ENCODE measurements at regions not wholly inside any gene's neighbourhood (a gene's known extent, or its start where the extent isn't known, plus 50 kb on each side); places are given as distances from the start of the nearest gene placed in this dataset.
"Not testable (repeated sequence)": the region's sequence is repeated elsewhere in the genome, so short reads cannot be mapped to it uniquely, and the experiment has no call there.

DNA sequence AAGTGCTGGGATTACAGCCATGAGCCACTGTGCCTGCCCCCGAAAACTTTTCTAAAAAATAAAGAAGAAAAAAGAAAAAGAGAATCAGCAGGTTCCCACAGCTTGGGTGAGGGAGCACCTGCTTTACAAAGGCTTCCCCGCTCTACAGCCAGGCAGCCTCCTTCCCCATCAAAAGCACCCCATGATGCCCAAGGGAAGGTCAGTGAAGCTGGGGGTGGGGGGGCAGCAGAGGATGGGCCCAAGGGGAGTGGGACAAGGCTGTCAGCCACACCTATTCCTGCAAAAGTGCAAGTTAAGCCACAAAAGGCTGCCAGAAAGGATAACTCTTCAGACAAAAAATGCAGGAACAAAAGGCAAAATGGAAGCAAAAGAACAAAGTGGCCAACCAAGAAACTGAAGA is 72.5 kb downstream of the FAM50B start:
- DNase-seq, result no peak

DNA sequence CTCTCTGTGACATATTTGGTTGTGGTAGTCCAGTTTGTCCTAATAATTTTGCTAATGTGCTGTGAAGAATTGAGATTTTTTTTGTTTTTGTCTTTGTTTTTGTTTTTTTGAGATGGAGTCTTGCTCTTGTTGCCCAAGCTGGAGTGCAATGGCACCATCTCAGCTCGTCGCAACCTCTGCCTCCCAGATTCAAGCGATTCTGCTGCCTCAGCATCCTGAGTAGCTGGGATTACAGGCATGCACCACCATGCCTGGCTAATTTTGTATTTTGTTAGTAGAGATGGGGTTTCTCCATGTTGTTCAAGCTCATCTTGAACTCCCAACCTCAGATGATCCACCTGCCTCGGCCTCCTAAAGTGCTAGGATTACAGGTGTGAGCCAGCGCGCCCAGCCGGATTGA is 73.4 kb downstream of the FAM50B start:
- not testable (repeated sequence) for DNase-seq

DNA sequence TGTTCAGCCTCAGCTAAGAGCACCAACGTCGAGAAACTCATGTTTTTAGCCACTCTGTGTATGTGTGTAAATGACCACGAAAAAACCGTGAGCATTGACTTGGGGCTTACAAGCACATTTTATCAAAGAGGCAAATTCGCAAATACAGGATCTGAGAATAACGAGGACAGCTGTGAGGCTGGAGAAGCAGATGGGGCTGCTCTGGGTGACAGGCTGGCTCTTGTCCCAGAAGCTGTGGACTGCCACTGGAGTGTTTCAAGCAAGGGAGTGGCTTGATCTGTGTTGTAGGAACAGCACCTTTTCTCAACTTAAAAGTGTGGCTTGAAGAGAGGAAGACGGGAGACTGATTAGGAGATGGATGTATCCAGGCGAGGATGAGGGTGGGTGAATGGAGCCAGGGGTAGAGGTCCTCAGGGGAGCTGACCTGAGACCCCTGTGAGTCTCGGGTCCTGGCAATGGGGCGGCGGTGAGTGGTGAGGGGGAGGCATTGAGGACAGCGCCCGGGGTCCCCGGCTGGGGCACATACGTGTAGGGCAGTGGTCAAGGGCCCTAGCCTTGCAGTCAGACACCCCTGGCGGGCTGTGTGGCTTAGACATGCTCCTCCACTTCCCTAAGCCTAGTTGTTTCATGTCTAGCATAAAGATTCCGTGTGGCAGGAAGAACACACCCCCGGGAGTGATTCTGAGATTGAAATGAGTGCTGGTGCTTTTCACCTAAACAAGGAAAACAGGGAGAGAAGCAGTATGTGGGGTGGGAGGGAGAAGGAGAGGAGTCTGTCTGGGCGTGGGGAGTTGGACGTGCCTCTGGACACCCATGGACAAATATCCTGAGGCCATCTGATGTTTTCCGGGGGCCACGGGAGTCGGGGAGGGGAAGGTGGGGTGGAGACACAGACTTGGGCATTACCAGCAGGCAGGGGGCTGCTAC is 76.3 kb downstream of the FAM50B start:
- not testable (repeated sequence) for DNase-seq

DNA sequence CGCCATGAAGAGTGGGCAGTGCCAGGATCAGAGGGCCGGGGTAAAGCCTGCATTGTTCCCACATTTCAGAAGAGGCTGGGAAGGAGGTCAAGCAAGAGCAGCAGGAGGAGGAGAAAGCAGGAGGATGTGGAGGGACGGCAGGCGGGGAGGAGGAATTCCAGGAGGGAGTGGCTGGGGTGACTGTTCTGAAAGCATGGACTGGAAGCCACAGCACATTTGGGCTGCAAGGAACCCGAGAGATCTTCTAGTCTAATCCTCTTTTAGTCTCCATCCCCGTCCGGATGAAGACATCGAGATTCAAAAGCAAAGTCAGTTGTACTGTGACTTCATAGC is 76.9 kb downstream of the FAM50B start:
- DNase-seq, result no peak

DNA sequence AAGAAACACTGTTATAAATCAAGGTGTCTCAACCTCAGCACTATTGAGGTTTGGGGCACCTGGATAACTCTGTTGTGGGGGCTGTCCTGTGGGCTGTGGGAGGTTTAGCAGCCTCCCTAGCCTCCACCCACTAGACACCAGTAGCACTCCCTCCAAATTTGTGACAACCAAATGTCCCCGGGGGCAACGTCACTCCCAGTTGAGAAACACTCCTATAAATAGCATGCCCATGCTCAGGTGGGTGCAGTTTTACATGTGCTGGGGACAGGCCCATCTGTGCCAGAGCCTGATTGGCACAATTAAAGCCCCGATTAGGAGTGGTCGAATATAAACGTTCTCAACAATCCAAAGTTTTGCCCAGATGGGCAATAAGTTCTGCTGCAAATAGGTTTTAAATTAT is 78.9 kb downstream of the FAM50B start:
- DNase-seq, result no peak

DNA sequence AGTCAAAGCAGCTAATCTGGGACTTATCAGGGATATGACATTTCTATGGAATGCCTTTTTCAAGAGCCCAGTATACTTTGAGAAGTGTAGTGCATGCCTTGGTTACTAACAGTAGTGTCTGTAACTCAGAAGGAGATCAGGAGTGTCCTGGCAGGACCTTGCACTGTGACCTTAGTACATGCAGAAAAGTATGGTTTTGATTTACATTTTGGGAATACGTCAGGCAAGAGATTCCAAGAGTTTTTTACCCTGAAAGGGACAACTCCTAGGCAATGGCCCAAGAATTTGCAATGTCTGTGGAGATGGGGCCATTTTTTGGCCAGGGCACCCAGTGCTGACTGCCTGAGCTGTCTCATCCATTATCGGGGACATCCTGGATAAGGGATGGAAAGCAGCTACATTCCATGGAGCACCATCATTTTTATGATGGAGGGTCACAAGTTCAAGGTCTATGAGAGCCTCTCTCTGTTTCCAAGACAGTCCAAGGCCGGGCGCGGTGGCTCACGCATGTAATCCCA is 80.2 kb downstream of the FAM50B start:
- DNase-seq, result no peak

DNA sequence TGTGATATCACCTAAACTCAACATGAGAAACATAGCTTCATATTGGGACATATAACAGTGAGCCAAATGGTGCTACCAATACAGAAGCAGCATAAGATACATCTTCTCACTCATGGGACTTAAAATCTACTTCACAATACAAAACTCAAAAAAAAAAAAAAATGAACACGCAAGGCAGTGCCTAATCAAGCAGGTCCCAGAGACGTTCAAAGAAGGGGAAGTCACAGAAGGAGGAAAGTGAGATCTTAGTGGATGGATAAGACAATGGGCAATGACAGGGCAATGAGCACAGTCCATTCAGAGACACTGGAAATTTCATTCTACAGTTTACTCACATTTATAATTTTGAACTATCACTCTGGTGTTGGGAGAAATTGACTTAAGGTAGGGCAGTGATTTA is 88.3 kb downstream of the FAM50B start:
- no peak for DNase-seq

DNA sequence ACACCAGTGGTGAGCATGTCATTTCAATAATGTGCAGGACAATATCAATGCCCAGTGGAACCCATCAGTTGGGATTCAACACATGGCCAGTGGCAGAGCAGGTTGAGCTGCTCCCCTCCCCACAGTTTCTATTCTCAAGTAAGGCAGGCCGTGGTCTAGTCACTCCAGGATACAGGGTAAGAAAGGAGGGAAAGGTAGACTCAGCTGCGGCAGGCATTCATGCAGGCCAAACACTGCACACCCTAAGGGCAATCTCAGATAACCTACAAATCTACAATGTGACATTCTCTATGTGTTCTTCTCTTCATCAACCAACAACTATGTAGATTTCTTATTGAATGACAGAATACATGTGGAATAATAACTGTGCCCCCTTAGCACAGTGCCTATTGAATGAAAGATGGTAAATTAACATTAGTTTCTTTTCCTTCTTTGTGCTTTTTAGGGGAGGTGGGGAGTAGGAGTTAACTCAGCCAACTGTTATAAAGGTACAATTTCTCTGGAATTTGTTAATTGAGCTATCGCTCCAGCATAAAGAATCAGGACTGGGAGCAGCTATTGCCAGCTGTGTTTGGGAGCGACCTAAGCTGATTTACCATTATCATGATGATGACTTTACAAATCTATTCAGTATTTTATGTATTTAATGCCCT is 89.7 kb downstream of the FAM50B start:
- DNase-seq, result no peak

DNA sequence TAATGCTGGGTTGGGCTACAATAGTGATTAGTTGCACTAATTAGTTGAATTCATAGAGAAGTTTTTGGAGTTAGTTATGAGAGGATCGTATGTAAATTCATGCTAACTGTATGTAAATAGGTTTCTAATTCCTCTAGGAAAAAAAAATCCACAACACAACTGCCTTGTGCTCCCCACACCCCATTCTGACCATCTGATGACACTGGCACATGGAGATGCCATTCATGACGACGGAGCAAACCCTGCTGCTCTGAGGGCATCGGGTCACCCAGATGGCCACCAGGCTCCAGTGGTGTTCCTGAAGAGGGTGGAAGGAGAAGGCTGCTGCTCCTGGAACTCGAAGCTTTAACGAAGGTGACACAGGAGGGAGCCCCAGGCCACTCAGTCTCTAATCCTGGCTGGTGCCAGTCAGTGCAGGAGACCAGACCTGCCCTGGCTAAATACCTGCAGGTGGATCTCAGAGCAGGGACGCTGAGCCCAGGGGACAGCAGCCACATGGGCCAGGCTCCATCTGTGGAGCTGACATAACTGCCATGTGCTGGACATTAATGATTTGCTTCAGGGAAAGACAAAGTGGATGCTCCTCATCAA is 90.3 kb downstream of the FAM50B start:
- DNase-seq, result no peak

DNA sequence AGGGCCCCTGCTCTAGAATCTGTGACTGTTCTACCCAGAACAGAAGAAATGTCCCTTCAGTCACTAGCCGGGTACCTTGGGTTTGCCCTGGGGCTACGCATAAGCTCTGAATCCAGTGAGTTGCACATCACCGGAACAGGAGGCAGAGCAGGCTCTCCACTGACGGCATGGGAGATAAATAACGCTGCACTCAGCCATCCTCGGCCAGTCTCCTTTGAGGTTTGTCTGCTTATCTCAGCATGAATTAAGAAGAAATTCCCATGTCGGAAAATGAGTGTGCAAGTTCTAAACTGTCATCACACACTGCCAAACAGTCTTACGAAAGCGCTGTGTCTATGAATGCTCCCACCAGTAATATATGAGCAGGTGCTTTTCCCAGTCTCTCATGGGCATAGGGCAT is 90.8 kb downstream of the FAM50B start:
- no peak for DNase-seq

DNA sequence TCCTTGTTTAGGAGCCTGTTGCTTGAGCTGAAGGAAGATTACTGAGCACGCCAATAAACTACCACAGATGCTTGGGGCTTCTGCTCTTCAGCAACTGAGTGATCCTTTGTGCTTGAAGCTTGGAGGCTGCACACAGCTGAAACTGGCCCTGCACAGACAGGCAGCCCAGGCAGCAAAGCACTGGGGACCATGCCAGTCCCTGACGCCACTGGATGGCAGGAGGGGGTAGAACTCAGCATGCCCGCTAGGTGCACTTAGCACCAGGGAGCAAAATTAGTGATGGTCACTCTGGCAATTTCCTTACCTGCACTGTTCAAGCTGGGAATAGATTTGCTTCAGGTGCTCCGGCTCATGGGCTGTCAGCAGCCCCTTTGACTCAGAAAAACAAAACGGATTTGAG is 91.5 kb downstream of the FAM50B start:
- DNase-seq, result no peak

DNA sequence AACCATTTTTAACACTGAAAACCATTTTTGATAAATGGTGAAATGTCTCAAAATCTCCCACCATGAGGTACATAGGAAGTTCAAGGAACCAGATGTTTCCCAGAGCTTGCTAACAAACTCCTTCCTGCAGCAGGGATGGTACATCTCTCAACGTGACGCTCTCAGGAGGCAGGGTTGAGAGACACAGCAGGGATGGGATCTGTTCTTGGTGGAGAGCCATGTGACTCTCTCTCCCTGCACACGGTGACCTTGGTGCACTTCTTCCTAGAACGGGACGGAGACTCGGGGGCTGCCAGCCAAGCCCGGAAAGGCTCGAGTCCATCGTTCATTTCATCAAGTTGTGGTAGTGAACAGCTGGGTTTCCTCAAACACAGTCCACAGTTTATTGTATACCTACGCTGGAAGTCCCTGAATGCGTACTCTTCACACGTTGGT is 94.2 kb downstream of the FAM50B start:
- DNase-seq, result no peak

DNA sequence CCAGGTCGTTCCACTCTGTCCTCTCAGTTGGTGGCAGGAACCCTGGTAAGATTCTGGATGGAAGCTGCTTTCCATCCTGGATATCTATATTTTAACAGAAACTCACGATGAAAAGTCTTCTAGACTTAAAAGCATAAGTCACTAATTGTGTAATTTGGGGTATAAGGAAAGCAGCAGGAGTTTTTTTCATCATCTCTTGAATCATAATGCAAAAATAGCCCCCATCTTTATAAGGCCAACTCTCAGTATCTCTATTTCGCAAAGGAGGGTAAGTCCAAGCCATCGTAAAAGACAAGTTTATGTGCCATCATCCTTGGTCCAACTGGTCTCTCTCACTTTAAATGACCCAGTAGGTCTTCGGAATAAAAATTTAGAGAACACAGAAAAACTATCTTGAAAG is 95.1 kb downstream of the FAM50B start:
- no peak for DNase-seq

DNA sequence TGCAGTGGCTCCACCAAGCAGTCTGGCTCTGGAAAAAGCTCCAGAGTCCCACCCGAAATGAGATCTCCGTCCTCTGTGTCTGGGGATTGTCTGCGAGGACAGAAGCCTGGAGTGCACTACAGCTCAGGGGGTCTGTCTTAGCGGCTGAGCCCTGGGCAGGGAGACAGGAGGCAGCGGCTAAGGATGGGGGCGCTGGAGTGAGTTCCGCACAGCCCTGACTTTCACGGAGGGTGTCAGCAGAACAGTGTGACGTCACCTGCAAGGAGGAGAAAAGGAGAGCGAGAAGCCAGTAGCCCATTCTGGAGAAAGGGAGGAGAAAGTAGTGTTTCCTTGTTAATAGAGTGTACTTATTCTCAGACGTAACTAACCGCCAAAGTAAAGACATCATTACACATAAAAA is 97.6 kb downstream of the FAM50B start:
- DNase-seq, result no peak

DNA sequence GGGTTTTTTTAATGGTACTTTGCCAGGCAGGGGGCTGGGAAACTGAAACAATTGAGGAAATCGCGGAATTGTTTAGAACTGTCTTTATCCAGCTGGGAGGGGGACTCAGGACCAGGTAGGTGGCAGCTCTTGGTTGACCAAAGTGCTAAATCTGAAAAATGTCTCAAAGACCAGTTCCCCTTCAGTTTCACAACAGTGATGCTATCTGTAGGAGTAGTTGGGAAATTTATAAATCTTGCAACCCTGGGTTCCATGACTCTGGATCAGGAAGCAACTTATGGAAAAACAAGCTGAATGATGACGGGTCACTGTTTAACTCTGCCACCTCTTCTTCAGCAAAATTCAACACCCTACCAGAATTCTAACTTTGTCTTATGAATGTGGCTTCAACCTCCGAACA is 99.7 kb downstream of the FAM50B start:
- DNase-seq, result no peak

DNA sequence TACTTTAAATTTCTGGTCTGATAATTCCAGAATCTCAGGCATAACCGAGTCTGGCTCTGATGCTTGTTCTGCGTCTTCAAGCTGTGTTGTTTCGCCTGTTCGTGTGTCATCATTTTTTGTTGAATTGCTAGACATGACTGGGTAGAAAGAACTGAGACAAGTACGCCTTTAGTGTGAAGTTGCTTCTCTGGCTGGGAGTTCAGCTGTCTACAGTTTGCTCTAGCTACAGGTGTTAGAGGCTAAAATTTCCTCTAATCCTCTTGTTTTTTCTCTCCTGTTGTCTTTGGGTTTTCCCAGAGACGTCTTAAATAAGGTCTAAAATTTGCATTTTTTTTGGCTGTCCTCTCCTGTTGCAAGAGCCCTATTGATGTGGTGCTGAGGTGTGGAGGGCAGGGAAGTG is 100.3 kb downstream of the FAM50B start:
- no peak for DNase-seq

DNA sequence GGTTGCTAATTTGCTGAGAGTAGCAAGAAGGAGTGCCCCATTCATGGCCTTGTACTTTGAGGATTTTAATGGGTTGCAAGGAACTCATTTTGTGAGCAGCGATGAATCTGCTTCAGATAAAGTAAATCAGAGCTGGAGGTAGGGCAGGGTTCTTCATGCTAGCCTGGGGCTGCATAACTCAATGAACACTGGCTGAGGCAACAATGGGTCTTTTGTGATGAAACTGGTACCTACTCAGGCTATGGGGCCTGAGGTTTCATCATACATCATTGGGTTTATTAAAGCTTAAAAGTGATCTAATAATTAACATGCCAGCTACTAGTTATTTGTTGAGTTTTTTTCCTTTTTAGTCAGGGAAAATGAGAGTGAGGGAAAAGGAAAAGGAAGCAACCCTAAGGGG is 106.9 kb downstream of the FAM50B start:
- no peak for DNase-seq

DNA sequence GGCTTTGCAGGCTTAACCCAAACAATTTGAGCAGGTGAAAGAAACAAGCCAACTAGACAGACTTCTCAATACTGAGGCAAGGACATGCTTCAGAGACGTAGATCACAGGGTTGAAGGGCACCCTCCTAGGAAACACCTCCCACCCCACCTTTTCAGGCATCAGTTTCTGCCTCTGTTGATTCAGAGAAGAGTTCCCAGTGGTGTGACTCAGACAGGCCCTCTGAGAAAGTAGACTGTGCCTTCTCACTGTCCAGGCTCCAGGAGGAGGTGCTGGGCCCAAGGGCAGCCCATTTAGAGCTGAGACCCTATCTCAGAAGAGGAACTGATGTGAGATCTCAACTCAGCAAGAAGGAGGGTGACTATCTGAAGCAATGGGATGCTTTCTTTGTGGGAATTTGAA is 108.1 kb downstream of the FAM50B start:
- no peak for DNase-seq

DNA sequence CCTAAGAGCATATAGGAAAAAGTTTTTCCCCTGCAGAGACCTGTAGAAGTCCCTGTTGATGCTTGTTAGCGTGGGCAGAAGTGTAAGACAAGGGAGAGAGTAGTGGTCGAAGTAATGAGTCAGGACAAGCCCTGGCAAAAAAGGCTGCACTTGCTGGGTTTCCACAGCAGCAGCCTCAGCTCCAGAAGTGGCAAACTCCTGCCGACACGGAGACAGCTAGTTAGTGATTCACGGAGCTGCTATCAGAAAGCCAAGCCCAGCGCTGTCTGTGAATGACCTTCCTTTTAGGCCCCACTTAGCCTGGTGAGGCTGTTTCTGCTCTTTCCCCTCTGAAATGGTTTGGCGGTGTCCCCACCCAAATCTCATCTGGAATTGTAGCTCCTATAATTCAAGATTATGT is 109.1 kb downstream of the FAM50B start:
- DNase-seq, result no peak

DNA sequence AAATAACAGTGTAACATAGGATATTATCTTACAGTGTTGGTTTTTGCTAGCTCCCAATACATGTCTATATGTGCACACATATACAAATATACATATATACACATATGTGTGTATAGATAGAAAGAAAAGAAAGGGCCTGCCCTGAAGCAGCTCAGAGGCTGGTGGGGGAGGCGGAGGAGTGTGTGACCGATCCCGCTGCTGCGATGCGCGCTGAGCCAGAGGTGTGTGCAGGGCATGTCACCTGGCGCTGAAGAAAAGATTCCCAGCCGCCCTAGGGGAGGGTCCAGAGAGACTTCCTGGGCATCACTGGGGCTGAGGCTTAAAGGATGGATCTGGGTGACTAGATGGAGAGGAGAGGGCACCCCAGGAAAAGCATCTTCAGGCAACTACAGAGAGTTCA is 110.2 kb downstream of the FAM50B start:
- no peak for DNase-seq

DNA sequence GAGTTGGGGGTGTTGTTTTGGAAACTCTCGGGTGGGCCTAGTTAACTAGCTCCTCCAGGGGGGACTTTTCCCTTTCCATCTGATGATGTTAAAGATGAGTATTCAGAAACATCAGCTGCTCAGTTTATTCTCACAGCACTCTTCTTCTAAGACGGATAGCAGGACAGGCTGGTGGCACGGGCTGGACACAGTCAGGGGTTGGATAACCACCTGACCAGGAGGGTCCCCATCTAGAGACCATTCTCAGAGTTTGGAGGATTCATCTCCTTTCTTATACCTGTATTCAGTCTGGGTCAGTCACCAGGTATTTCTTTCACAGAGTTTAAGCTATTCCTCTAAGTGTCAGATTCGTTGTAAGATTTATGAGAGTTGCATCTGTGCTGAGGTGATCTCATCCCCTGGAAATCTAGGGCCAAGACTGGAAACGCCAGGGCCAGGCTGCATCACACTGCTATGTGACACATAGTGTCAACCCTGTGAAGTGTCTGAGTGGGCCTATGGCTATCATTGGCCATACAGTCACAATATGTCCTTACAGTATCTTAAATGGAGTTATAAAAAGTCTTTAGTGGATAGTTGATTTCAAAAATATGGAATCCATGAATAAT is 111.7 kb downstream of the FAM50B start:
- no peak for DNase-seq

DNA sequence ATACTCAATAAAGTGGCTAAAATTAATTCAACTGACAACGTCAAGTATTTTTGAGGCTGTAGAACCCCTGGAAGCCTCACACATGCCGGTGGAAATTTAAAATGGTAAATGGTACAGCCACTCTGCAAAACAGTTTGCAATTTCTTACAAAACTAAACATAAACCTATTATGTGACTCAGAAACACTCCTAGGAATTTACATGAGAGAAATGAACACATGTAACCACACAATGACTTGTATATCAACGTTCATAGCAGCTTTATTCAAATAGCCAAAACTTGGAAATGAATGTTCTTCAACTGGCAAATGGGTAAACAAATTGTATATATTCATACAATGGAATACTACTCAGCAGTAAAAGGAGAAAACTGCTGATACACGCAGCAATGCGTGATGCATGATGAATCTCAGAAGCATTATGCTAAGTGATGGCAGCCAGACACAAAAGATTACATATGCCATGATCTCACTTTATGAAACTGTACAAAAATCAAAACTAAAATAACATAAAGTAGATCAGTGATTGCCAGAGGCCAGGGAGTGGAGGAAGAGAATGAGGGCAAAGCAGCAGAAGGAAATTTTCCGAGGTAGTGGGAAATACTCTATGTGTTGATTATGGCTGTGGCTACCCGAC is 112.5 kb downstream of the FAM50B start:
- no peak for DNase-seq

All from NCI-H748 treated with DMSO at 0.1 percent for 48 hours (cell line).